ENCODE measurements at regions not wholly inside any gene's neighbourhood (a gene's known extent, or its start where the extent isn't known, plus 50 kb on each side); places are given as distances from the start of the nearest gene placed in this dataset.

DNA sequence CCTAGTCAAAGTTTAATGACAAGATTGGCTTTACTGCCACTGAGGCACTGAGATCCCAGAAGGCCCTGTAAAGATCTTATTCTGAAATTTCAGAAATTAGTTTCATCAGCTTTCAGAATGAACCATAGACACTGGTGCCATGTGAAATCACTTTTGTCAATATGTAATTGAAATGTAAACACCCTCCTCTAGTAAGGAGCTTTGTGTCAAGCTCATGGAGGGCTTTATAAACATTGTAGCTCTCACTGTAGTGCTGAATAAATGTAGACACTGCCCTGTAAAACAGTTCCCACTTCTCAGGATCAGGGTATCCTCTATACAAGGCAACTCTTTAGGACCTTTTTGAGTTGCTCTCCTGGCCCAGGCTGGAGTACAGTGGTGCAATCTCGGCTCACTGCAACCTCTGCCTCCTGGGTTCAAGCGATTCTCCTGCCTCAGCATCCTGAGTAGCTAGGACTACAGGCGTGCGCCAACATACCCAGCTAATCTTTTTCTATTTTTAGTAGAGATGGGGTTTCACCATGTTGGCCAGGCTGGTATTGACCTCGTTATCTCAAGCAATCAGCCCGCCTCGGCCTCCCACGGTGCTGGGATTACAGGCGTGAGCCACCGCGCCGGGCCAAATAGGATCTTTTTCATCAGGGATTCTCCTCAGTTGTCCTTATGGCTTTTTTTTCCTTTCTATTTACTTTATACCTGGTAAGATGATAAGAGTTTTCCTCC is 1823.9 kb upstream of the CDH9 start:
- TF ChIP-seq, protein P1, sequence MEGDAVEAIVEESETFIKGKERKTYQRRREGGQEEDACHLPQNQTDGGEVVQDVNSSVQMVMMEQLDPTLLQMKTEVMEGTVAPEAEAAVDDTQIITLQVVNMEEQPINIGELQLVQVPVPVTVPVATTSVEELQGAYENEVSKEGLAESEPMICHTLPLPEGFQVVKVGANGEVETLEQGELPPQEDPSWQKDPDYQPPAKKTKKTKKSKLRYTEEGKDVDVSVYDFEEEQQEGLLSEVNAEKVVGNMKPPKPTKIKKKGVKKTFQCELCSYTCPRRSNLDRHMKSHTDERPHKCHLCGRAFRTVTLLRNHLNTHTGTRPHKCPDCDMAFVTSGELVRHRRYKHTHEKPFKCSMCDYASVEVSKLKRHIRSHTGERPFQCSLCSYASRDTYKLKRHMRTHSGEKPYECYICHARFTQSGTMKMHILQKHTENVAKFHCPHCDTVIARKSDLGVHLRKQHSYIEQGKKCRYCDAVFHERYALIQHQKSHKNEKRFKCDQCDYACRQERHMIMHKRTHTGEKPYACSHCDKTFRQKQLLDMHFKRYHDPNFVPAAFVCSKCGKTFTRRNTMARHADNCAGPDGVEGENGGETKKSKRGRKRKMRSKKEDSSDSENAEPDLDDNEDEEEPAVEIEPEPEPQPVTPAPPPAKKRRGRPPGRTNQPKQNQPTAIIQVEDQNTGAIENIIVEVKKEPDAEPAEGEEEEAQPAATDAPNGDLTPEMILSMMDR (IDR thresholded peaks at IDR 0.05; ENCODE audit: borderline replicate concordance, extremely low read depth, low read length, poor library complexity, severe bottlenecking), result no peak
- no peak for TF ChIP-seq EZH2 (IDR thresholded peaks at IDR 0.05; ENCODE audit: borderline replicate concordance, low read depth, low read length, severe bottlenecking)

All from DND-41 (cell line).